HG03558 (cell line): ENCODE measurements at regions not wholly inside any gene's neighbourhood (a gene's known extent, or its start where the extent isn't known, plus 50 kb on each side); places are given as distances from the start of the nearest gene placed in this dataset.

ENCODE experiments used
- ATAC-seq: cut with Tn5 transposase; IDR thresholded peaks from one replicate; pipeline ENCODE4 v1.9.1; 2021; ENCODE audit warnings: moderate number of reproducible peaks; ENCODE audit not compliant: unreplicated experiment; ENCODE audit errors: extremely low read depth

DNA sequence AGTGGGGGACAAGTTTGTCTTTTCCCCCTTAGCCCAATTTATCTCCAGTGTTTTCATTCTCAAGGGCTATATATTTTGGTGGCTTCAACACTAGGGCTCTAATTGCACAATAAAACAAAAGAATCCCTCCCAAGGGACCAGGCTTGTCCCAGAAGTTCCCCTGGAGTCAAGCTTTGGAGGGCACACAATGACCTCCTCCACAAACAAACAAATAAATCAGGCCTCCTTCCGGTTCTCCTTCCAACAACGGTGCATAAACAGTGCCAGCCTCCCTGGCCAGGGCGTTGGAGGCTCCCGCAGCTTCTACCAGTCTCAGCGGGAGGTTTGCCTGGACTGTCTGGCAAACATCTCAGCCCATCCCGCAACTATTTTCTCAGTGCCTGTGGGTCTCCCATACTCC is 188.0 kb upstream of the FOXF1 start:
- ATAC-seq: no peak

GRCh38 chr16:86322806-86323205 is 187.5 kb upstream of the FOXF1 start:
- ATAC-seq: no peak

- no peak for ATAC-seq
Measured at GRCh38 chr16:86324320-86324719, 186.0 kb upstream of the FOXF1 start.

- no peak for ATAC-seq
Measured at GRCh38 chr16:86325360-86325759, 185.0 kb upstream of the FOXF1 start.

GRCh38 chr16:86325895-86326294 is 184.4 kb upstream of the FOXF1 start:
- no peak for ATAC-seq

DNA sequence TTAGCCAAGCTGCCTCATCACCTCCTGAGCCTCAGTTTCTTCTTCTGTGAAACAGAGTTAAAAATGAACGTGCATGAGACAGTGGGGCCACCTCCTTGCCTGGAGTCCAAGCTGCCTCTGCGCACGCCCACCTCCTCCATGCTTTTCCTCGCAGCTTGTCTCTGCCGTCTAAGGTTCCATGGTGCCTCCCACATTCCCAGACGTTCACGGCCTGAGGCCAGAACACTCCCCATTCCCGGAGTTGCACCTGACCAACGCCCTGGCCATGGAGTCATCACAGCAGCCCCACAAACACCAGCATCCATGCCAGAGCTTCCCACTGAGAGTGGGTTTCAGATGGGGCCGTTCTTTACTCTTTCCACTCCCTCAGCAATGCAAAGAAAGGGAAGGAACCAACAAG is 183.0 kb upstream of the FOXF1 start:
- ATAC-seq: no peak

- ATAC-seq: no peak
Measured at GRCh38 chr16:86330906-86331305, 179.4 kb upstream of the FOXF1 start.

- ATAC-seq: no peak
Measured at GRCh38 chr16:86334079-86334635, 176.2 kb upstream of the FOXF1 start.

- no peak for ATAC-seq
Measured at GRCh38 chr16:86335266-86336172, 174.8 kb upstream of the FOXF1 start.

- no peak for ATAC-seq
Measured at GRCh38 chr16:86337138-86337537, 173.2 kb upstream of the FOXF1 start.

- no peak for ATAC-seq
Measured at GRCh38 chr16:86337581-86338402, 172.5 kb upstream of the FOXF1 start.

GRCh38 chr16:86338403-86339115 is 171.8 kb upstream of the FOXF1 start:
- ATAC-seq: no peak

DNA sequence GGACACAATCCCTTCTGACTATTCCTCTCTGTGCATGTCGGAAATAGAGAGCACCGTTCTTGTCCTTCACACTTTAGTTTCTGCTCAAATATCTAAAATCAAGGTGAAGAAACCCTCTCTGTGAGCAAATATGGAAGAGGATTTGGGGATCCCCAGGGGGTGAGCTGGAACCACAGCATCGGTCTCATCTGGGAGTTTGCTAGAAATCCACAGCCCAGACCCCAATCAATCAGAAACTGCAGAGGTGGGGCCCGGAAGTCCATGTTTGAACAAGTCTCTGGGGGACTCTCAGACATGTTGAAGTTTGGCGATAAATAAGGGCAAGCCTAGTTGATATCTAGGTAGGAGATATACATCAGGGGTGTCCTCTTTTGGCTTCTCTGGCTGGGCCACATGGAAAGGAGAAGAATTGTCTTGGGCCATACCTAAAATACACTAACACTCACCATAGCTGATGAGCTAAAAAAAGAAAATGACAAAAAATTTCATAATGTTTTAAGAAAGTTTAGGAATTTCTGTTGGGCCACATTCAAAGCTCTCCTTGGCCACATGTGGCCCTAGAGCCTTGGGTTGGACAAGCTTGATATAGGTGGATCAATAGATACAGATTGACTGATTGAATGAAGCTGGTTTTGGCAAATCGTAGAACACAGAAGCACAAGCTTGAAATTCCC is 168.0 kb upstream of the FOXF1 start:
- no peak for ATAC-seq

DNA sequence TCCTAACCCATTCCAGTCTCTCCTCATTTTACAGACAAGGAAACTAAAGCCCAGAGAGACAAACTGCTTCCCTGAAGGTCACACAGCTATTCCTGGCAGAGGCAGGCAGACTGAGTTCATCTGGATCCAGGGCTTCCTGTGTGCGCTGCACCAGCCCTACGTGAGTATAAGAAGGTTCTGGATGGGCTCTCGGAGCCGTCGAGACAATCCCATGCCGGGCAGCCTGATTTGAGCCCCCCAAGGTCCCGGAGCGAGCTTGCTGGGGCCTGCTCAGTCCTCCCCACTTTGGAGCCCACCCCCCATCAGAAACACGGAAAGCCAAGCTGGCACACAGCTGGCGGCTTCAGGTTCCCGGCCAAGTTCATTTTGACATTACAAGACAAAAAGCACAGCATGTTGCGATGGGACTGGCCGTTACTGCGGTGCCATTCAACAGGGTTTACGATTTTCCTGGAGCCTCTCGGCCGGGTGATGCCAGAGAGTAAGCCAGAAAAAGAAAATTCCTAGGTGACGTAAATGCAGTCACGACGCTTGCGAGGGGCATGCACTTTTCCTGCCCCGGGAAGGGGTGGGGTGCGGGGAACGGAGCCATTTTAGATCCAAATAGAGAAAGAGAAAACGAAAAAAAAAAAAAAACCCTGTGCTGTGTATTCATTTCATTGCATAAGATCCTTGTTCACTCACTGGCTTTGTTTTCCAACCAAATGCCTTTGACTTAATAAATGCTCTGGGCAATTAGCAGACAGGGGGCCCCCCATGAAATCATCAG is 167.1 kb upstream of the FOXF1 start:
- no peak for ATAC-seq

DNA sequence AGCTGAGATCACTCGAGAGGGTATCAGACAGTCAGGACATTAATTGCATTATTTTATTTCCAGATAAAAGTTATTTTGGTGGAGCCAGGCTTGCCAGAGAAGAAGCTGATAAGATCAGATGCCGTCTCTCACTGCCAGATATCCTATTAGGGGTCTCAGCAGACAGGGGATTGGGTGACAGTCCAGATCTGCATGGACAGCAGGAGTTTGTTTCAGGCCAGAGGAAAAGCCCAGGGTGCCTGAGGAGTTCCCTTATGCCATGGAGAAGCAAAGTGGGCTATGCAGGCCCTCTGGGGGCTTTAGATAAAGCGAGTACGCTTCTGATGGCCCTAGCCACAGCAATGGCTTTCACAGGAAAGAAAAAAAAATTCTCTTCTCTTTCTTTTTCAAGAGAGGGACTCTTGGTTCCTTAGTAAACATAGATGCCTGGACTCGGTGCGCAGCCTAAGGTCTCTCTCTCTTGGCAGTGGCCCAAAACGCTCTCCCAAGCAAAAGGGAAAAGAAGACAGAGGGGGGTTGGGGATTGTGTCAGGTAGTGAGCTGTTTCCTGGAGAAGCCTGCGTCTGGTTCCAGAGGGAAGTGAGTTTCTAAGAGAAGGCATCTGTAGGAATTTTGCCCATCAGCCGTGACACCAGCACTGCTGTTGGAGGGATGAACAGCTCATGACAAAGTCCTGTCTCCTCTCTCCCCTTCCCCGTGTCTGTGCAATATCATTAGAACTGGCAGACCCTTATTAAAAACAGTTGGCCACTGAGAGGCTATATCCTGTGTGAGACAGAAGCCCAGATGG is 166.3 kb upstream of the FOXF1 start:
- no peak for ATAC-seq

- no peak for ATAC-seq
Measured at GRCh38 chr16:86344586-86344871, 165.8 kb upstream of the FOXF1 start.

- ATAC-seq: no peak
Measured at GRCh38 chr16:86344881-86345280, 165.4 kb upstream of the FOXF1 start.

- no peak for ATAC-seq
Measured at GRCh38 chr16:86345516-86345915, 164.8 kb upstream of the FOXF1 start.

- ATAC-seq: no peak
Measured at GRCh38 chr16:86346034-86346433, 164.3 kb upstream of the FOXF1 start.
